NCI-H2171 treated with DMSO at 0.1 percent for 48 hours (cell line): ENCODE measurements at regions not wholly inside any gene's neighbourhood (a gene's known extent, or its start where the extent isn't known, plus 50 kb on each side); places are given as distances from the start of the nearest gene placed in this dataset.
A peak's percentile ranks its signal among the peaks of the same experiment; 100 is the strongest.

Source experiments
- DNase-seq: peaks from one replicate; lab custom pipeline; 2025; lab: John Stamatoyannopoulos, UW

DNA sequence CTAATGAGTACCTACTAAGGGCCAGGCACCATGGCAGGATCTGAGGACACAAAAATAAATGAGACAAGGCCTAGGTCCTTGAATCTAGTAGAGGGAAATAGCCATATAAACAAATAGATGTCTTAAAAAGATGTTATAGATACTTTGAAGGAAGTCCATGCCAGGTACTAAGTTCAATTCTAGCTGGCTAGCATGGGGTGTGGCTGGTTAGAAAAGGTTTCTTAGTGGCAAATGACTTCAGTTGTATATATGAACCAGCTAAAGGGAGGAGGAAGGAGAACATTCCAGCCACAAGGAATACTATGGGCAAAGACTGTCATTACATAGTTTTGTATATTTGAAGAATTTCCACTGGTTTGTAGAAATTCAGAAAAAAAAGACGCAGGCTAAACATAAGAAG, 133.6 kb upstream of the BMP4 start:
- DNase-seq: no peak

DNA sequence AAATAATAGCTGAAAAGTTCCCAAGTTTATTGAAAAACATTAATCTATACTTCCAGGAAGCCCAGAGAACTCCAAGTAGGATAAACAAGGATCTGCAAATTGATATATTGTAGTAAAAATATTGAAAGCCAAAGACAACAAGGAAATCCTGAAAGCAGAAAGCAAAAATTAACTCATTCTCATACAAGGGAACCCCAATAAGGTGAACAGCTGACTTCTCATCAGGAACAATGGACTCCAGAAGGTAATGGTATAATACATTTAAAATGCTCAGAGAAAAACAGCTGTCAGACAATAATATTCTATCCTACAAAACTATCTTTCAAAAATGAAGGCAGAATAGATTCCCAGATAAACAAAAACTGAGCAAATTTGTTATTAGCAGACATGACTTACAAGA, 138.1 kb upstream of the BMP4 start:
- no peak for DNase-seq

DNA sequence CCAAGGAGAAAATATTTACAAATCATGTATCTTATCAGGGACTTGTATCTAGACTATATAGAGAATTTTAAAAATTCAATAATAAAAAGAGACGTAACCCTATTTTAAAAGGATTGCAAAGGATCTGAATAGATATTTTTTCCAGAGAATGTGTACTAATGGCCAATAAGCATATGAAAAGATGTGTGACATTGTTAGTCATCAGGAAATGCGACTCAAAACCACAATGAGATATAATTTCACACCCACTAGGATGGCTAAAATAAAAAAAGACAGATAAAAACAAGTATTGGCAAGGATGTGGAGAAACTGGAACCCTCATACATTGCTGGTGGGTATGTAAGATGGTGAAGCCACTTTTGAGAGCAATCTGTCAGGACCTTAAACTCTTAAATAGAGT, 141.9 kb upstream of the BMP4 start:
- no peak for DNase-seq

DNA sequence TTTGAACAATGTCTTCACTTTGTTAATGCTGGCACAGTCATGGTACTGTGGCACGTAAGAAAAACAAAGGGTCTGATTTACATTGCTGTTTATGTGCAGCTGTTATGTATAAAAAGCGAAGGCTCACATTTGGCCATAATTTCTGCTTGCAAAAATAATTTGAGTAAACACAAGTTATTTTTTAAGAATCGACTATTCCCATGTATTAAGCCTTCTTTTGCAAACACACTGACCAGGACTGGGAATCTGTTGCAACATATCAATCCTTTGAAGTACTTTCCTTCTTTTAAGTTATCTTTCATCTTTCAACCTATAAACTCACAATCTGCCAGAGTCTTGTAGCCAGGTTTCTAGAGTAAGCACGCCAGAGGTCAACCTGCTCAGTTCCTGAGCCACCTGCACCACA, 145.4 kb upstream of the BMP4 start:
- no peak for DNase-seq

DNA sequence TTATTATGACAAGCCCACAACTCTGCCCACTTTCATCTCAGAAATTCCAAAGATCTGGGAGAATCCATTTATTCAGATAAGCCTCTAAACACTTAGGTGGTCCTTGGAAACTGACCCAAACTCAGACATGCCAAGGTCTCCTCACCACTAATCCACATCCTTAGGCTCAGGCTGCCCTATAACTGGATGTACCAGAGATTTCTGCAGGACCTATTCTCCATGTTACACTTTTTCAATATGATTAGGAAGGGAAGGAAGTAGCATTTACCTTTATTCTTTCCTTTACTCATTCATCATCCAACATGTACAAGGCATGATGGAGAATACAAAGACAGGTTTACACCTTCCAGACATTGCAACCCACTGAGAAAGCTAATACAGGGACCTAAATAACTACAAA, 145.9 kb upstream of the BMP4 start:
- DNase-seq: no peak

DNA sequence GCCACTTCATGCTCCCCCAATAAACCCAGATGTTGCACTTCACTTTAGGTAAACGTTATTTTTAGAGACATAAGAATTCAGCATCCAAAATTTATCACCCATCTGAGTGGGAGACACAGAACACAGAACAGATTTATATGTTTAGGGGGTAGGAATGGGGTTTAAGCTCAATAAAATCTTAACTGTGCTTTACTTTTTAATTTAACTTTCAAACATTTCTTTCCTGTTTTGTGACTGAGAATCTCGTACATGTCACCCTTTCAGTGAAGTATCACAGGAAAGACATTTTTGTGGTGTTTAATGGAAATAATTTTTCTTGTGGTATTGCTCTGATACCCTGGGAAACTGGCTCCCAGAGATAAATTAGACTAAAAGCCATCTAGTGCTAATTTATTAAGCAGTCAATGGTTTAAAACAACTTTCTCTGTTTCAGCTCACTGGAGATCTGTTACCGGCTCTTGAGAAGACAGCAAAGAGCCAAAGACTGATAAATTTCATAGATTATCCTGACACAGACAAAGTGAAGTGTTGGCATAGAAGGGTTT, 148.0 kb upstream of the BMP4 start:
- DNase-seq: no peak

DNA sequence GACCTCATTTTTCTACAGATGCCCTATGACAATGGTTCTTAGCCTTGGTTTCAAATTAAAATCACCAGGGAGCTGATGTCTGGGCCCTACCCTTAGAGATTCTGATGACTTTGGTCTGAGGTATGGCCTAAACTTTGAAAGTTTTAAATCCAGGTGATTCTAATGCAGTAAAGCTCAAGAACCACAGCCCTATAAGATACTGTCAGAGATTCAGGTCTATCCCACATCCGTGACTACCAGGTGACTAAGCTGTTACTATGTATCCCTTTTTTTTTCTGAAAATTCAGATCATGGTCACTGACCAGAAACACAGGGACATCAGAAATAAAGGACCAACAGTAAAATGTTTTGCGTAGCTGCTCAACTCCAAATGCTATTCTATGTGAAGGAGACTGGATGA, 148.8 kb upstream of the BMP4 start:
- DNase-seq: no peak

DNA sequence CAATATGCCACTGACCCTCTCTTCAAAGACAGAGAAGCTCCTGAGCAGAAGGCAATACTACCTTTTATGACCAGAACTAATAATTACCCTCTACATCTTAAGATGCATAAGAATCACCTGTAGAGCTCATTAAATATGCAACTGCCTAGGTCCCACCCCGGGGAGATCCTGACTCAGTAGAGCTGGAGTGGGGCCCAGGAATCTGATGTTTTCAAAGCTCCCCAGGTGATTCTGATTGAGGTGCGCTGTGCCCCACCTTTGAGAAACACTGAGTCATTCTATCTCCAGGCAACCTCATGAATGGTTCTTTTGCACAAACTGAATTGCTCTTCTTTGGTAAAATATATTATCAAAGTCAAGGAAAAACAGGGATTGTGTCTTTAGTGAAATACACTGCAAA, 149.3 kb upstream of the BMP4 start:
- DNase-seq: no peak

DNA sequence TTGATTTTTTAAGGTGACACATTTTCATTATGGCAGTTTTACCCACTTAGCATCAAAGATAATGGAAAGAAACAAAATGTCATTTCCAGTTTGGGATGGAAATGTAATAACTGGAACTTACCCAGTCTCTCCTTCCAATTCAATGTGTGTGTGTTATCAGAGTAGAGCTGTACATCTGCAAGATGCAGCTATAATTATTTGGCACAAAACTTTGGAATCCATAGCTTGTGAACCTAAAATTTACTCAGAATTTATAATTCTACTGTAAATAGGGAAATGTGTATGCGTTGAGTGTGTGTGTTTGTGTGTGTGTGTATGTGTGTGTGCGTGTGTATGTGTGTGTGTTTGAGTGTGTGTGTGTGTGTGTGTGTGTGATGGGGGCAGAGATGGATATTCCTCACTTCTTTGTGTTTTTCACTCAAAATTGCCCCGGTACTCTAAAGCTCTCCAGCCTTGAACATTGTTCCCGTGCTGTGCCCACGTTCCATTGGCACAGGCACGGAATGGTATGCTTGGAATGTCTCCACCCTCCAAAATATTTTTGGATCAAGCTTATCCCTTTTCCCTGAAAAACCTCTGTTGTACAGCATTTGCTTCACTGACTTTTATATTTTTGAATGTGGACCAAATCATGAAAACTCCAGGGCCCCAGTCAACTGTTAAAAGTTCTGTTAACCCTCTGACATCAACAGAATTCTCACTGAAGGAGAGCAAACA, 150.2 kb upstream of the BMP4 start:
- DNase-seq: no peak

DNA sequence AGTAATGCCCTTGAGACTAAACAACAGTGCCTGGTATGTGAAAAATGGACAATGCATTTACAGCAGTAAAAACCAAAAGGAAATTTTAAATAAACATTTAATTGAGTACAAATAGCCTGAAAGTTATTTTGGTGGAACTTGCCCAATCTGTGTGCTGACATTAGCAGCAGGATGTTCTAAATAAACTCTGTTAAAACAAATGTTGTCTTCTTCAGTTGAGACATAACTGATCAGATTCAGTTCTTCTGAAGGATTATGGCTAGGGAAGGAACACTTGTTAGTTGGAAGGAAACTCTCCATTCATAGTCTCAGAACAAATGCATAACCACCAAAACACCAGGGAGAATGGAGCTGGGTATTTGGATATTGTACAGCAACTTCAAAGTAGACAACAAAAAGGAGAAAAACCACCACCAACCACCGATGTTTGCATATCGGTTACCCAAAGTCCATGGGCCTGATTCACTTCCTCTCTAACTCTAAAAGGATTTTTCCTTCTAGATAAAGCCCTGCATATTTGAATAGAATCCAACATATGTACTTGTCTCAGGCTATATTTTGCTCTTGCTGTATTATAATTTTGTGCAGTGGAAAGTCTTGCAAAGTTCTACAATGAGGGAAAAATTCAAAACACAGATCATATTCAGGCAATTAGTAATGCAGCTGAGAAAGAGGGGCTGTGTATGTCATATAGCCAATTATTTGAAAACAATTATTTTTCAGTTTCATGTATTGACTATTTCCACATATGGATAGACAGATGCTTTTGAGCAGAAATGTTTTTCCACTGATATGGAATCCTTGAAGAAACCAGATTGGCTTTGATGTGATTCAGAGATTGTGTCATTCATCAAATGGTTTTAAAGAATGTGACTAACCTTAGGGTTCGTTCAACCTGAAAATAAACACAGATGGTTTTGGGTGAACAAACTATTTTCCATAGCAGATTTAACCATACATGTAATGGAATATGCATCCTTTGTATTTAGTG, 152.2 kb upstream of the BMP4 start:
- DNase-seq: peak; percentile 13

DNA sequence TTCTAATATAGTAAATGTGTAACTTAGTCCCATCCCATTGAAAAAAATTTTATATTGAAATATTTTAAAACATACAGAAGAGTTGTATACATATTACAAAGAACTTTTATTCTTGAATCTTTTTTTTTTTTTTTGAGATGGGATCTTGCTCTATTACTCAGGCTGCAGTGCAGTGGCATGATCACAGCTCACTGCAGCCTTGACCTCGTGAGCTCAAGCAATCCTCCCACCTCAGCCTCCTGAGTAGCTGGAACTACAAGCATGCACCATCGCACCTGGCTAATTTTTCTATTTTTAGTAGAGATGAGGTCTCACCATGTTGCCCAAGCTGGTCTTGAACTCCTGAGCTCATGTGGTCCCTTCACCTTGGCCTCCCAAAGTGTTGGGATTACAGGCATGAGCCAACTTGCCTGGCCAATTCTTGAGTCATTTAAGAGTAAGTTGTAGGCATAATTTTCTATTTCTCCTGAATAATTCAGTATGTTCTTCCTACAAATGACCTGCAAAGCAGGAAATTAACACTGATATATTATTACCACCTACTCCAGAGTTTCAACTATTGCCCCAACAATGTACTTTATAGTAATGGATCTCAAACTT, 153.0 kb upstream of the BMP4 start:
- DNase-seq: no peak

DNA sequence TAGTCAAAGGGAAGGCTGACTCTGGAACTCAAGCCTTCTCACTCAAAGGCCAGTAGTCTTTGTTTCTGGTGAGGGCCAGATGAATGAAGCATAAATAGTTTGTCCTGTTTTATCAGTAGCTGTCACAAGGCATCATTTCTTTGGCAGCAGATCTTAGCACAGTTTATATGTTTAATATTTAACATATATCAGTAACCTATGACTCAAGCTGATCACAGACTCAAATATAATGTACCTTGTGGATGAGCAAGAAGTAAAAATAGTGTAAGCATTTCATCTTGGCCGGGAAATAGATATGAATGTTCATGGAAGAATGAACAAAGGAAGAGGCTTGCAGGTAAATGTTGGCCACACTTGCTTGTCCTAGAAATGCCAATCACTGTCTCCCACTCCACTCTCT, 158.3 kb upstream of the BMP4 start:
- DNase-seq: no peak

DNA sequence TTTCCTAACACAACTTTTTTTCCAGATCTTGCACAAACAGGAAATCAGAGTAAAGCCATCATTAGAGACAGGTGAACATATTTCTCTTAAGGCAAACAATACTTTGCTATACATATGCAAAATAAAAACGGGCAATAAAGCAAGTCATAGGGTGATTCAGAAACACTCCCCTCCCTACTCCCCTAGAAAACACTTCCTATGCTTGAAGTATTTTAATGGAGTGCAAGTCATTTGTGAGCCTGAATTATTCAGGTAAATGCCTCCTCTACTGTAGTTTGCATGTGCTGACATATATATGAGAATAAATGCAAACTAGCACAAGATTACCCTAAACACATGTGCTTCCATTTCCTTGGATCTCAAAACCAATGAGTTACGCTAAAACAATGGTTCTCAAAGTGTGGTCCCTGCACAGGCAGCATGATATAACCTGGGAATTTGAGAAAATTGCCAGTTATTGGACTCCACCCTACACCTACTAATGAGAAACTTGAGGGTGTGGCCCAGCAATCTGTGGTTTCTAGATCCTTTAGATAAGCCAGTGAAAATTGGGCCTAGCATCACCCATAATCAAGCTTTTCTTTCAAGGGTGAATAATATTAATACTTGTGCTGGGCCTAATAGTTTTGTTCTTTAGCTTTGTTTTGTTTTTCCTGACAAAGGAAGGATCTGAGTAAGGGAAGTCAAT, 159.7 kb upstream of the BMP4 start:
- DNase-seq: no peak

DNA sequence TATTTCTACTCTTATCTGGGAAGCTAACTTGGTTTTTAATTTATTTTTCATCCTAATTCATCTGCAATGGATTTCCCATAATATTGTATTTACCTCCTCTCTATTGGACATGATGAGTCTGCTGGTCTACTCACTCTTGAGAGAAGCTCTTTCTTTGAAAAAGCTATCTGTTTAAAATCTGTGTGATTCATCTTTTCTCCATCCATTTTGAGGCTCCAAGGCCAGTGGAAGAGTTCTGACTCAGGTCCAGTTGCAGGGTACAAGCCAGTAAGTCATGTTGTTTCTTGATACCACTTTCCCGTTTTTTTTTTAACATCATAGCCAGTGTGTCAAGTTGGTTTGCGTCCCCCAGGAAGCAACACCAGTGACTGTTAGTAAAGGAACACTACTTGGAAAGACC, 160.3 kb upstream of the BMP4 start:
- no peak for DNase-seq

DNA sequence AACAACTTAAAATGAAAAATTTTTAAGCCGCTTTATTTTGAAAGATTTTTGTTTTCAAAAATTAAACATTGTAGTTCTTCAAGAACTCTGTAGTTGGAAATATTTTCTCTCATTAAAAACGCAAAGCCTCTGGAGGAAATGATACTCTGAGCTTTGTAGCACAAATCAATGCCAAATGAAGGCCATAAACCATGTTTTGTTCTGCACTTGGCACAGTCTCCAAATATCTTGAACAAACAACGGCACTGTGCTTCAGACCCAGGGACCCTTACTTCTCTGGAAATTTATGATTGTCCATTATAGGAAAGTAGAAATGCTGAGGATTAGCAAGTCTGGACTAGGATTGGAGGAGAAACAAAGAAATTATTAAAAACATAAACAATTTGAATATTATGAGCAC, 160.8 kb upstream of the BMP4 start:
- no peak for DNase-seq

DNA sequence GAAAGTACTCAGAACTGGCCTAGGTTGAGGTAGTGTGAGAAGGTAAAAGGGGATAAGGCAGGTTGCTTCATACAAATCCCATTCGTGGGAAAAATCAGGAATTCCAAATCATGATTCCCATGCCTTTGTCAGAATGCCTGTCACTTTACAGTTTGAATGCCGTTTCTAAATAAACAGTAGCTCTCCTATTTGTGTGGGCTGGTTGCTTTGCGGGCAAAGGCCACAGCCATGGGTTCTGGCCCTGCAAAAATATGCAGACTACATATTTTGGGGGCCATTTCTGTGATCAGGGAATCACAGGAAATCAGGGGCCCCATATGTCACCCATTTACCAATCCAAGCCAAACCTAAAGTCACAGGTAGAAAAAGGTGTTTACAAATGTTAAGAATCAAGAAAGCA, 161.3 kb upstream of the BMP4 start:
- no peak for DNase-seq

DNA sequence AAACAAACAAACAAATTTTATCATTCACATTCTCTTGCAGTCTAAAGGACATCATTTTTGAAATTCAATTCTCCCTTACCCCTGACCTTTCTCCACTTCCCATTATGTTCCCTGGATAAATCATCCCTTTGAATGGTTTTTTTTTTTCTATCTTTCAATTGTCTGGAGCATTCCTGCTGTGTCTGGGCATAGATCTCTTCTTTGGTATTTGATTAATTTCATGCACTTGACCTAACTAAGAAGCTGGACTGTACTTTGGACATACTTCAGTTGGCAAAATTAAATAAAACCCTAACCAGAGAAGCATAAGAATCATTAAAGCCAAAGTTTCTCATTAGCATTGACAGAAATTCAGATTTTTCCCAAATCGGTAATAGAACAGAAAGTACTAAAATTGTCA, 163.6 kb upstream of the BMP4 start:
- DNase-seq: no peak

DNA sequence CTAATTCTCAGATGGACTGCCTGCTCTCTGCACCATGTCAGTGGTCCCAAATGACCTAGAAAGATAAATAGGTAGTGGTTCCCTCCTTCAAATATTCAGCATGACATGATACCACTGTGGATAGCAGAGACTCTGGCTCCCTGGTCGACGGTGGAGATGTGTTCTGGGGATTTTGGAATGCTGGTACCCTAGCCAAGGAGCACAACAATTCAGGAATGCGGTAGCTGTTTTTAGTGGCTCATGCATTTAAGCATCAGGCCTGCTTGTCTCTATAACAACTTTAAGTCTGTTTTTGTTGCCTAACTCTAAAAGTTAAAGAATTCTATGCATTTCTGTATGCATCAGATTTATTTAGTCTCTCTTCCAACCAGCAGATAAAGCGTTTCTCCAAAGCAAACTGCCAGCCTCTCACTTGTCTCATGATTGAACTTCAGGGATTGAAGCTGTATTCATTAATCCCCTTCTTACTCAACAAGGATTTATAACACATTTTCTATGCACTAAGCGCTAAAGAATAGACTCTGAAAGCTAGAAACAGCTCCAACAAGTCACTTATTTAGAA, 164.9 kb upstream of the BMP4 start:
- DNase-seq: no peak

DNA sequence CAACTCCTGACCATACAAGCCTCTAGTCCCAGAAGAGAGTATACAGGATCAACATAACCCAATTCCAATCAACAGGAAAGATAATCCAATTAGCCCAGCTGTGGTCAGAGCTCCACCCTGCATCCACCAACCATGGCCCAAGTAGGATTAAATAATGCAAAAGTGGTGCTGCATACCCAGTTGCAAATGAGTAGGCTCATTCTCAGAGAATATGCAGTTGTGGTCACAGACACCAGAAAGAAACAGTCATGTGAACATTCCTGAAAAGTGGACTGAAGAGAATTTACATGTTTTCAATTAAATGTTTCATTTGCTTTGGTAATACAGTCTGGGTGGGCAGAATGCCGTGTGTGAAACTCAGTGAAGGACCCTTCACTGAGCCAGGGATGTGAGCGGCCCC, 167.2 kb upstream of the BMP4 start:
- DNase-seq: no peak

DNA sequence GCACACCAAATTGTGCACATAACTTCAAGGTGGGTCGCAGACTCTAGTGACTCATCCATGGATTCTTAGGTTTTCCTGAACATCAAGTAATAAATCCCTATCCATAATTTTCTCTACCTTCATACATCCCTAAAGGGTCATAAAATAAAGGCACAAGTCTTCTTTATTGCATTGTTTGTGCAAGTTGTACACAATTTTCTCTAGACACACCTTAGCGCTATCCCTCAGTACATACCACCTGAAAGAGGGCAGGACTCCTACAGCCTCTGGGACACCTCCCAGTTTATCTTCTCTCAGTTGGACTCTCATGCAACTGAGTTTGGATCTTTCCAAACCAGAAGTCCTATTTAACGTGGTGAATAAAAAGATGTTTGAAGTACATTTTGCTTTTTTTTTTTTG, 168.5 kb upstream of the BMP4 start:
- DNase-seq: no peak

DNA sequence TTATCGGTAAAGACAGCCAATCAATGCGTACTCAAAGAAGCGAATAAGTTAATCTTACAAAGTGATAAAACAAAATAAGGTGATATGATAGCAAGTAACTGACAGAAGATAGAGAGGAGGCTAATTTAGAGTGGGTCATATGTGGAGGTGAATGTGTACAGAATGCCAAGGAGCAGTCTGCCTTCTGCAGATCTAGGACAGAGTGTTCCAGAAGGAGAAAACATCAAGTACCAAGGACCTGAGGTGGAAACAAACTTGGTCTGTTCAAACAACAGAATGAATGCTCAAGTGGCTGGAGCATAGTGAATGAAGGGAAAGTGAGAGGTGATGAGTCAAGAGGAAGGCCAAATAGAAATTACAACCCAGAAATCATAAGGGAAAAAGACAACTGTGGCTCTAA, 170.3 kb upstream of the BMP4 start:
- DNase-seq: no peak

DNA sequence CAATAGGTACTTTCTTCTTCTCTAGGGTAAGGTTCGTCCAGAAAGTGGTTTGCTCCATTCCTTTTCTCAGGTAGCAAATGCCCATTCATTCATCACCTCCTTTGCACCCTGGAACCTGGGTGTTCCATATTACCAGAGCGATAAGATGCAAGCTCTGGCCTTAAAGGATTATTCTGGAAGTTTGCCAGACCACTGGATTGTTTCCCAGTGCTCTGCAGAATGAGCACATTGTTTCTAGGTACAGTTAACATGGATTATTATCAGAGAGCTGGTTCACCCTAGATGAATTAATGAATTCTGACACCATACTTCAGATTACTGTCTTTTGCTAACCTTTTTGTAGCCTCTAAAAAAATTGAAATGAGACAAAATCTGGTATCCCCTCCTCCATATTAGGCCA, 170.9 kb upstream of the BMP4 start:
- DNase-seq: no peak
